NCI-H2029 (cell line): ENCODE measurements at regions not wholly inside any gene's neighbourhood (a gene's known extent, or its start where the extent isn't known, plus 50 kb on each side); places are given as distances from the start of the nearest gene placed in this dataset.

ENCODE experiments used
- DNase-seq: peaks from one replicate; lab custom pipeline; 2025; lab: John Stamatoyannopoulos, UW

DNA sequence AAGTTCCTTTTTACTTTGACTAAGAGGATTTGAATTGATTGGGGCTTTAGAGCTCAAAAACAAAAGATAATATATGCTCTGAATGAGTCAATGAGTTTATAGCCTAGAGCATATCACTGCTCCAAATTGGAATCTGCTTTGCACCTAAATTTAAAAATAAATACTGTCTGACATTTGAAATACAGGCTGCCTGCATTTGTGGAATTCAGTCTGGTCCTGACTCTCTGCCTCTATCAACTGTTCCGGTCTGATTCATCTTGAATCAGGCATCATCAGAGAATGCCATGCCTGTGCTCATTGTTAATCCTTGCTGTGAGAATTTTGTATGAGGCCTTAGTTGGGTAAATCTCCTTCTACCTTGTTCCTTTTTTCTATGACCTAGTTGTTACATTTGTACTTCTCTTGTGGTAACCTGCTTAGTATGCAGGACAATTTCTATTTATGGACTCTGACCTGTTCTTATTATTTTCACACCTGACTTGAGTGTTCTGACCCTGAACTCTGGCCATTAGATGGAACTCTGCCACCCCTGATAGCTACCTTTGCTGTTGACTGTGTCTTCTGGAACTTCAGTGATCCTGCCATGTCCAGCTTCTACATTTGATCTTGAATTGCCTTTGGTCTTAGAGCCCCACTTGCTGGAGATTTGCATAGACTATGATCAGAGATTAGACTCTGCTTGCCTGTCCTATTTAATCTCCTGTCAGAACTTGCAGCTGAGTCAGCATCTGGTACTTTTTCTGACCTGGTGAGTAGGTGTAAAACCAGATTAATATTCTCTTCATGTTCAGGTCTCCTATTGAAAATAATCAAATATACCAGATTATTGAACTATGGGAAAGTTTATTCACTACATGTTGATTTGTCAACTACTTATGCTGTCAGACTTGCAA lies 442.7 kb upstream of the HS3ST5 start:
- no peak for DNase-seq

DNA sequence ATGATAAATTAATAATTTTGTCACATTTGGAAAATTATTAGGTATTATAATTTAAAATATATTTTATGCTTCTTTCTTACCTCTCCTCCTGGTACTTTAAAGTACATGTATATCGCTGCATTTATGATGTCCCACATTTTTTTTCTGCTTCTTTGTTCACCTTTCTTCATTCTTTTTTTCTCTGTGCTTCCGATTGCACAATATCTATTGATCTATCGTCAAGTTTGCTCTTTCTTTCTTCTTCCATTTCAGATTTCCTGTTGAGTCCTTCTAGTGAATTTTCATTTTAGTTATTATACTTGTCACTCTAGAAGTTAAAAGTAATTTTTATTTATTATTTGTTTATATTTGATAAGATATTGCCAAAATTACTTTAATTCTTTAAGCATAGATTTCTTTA lies 441.0 kb upstream of the HS3ST5 start:
- no peak for DNase-seq

DNA sequence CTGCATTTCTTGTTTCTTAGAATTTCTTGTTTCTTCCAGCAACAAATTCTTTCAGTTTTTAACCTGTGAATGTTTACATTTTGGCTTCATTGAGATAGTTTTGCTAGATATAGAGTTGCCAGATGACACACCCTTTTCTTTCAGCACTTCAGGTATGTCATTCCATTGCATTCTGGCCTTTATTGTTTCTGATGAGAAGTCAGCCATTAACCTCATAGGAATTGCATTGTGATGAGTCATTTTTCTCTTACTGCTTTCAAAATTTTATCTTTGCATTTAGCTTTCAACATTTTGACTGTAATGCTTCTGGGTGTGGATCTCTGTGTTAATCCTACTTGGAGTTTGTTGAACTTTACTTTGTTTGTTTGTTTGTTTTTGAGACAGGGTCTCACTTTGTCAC lies 440.3 kb upstream of the HS3ST5 start:
- DNase-seq = no peak

DNA sequence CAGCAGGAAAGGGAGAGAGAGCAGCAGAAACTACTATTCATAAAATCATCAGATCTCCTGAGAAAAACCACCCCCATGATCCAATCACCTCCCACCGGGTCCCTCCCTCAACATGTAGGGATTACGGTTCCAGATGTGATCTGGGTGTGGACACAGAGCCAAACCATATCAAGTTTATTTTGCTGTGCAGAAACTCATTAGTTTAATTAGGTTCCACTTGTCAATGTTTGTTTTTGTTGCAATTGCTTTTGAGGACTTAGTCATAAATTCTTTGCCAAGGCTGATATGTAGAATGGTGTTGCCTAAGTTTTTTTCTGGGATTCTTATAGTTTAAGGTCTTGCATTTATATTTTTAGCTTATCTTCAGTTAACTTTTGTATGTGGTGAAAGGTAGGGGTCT lies 422.0 kb upstream of the HS3ST5 start:
- DNase-seq = no peak

DNA sequence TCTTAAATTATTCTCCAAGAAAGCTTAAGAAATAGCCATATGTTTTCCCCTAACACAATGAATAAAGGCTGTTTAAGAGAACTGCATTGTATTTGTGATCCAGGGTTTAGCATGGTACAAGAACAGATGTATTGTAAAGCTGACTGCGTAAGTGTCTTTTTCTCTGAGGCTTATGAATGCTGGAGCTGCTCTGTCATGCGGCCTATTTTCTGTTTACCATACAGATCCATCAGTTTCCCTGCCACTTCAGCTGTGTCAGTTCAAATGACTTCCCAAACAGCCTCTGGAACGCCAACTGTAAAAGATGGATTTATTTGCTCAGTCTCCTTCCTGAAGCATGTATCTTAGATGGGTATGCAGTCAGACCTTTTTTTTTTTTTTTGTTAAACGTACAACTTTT lies 419.3 kb upstream of the HS3ST5 start:
- DNase-seq = no peak

DNA sequence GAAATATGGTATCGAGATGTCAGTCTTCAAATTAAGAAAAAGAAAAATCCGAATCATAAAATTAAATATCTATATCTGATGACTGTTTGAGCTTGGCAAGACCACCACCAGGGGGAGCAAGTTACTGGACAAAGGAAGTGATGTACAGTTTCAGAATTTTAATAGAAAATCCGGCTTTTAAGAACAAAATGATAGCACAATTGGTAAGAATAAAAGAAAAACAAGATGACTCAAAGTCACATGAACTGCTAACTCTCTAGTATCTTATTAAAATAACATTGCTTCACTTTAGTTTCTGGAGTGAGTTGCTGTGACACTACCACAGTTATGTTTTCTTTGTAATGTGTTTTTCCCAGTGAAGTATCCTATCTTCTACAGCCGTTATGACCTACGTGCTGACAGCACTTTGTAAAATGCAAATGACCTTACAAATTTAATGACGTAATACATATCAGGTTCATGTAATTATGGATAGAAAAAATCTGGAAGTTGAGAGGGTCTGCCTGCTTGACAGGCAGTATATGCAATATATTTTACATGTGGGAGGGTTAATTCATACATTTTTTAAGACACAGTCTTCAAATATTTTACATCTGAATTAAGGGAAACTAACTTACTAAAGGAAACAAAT lies 405.3 kb upstream of the HS3ST5 start:
- DNase-seq = peak; percentile 58

DNA sequence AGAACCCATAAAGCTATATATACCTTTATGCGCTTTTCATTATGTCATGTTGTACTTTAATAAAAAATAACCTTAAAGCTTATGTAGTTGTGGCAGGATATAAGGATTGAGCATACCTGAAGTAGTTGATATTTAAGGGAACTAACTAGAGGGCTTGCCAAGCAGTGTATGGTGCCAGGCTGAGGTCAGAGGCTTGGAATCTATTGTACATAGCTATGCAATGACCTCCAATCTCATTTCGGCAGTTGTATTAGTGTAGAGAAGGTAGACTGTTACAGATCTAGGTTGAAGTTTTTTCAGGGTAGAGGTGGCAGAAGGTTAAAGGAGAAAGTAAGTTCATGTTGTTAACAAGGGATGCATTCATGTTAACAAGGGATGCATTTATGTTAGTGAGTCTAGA lies 397.7 kb upstream of the HS3ST5 start:
- no peak for DNase-seq

DNA sequence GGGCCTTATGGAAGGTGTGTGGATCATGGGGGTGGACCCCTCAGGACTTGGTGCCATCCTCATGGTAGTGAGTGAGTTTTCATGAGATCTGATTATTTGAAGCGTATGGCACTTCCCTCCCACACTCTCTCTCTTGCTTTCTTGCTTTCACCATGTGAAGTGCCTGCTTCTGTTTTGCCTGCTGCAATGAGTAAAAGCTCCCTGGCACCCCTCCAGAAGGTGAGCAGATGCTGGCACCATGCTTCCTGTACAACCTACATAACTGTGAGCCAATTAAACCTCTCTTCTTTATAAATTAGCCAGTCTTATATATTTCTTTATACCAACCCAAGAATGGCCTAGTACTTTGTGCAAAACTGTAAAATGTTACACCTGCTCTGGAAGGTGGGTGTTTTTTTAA lies 396.8 kb upstream of the HS3ST5 start:
- peak; percentile 71 for DNase-seq

DNA sequence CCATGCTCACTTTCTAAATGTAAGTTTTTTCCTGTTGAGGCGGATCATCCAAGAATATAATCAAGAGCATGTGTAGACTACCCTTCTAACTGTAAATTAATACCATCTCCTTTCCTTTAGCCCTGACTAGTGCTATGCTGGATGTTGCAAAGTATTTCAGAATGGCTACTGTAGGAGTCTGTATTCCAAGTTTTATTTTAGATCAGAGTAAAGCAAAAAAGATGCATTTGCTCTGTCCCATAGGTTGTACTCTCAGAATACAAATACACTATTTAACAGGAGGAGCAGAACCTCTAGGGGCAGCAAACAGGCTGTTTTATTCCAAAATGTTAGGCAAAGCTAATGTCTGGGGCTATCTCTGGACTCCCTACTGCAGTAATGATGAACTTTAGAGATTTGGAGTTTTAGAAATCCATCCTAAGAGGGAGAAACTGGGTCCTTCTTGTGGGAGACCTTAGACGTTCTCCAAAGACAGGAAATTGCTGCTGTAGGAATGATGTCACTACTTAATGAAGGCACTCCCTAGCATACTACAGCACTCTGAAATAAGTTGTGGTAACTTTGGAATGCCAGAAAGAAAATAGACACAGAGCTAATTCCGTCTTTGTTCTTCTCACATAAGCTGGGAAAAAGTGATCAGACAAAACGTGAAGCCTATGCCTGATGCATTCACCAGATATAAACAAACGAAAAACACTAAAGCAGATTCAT lies 392.4 kb upstream of the HS3ST5 start:
- DNase-seq = no peak

DNA sequence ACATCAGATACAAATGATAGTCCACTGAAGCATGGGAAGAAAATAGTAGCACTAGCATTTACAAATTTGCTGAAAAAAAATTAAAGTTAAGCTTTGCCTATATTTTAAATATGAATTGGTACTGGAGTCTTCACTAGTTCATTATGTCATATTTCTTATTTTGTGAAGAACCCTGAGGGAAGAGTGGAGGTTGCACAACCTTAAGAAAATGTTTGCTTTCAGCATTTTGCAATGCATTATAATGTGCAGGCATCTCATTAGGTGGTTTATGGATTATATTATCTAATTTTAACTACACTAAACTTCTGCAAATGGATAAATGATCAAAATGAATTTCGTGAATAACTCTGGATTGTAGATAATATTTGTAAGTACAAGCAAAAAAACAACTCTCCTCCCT lies 390.8 kb upstream of the HS3ST5 start:
- DNase-seq = no peak

DNA sequence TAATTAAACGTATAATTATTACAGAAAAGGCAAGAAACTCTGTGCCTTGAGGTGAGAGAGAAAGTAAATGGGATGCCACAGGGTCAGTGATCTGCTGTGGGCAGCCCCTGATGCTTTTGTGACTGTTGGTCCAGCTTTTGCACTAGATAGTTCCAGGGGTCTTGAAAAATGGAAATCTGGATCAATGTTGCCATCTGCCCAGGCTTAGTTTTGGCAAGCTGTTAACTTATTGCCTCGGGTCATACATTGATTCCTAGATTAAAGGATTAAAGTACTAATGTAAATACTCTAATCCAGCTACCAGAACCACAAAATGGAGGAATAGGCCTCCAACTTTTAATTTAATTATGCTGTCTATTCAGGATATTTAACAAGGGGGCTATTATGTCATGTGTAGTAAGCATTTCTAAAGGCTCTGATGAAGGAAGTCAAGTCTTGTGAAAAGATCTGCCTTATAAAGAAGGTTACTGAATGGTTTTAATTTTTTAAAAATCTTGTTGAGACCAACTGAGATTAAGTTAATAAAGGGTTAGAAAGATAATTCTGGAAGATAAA lies 376.0 kb upstream of the HS3ST5 start:
- no peak for DNase-seq

DNA sequence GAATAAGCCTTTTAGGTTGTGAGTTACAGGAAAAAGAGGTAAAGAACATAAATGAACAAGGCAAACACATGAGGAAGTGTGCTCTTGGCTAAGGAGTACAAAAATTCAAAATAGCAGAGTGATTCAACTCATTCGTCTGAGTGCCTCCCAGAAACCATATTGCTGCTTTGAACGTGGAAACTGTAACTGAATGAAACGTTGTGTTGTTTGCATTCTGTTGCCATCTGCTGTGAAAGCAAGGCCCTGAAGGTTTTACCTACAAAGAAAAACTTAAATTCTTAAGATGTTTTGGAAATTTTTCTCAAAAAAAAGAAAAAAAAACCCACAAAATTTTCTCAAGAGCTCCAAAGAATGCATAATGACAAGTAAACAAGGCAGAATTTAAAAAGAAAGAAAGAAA lies 375.4 kb upstream of the HS3ST5 start:
- DNase-seq = no peak

DNA sequence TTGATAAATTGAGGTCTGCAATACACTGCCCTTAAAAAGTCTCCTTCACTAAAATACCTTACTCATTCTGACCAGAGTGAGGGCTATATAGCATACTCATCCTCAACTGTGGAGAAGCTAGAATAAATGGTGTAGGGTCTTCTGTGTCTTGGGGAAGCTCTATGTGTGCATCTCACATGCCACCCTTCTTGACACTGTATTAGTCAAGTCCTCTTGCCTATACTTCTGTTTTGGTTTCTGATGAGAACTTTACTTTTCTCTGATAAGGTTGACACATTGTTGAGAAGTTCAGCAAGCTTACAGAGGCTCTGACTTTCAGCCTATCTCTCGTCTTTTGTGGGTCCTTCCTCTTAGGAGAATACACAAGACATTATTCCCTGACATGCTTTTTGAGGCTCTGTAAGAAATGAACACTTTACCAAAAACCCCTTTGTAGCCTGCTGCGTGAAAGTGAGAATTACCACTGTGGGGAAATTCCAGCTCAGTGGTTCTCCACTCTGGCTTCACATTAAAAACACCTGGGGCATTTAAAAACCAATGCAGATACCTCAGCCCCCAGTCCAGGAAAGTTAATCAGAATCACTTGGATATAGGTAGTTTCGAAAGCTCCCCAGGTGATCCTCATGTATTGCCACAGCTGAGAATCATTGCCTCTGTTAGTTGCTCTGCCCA lies 372.1 kb upstream of the HS3ST5 start:
- DNase-seq = no peak

DNA sequence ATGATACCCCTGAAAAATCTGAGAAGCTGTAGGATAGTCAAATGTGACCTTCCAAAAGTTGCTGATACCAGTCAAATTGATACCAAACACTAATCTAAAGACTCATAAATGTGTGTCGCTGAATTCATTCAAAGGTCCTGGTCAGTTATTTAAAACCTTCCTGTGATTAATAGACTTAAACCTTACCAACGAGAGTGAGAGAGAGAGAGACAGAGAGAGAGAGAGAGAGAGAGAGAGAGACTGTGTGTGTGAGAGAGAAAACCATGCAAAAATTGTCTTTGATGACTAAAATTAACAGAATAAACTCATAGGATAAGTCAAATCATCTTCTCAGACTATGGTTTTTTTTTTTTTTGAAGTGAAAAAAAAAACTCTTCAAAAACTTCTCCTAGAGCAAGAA lies 370.9 kb upstream of the HS3ST5 start:
- no peak for DNase-seq

DNA sequence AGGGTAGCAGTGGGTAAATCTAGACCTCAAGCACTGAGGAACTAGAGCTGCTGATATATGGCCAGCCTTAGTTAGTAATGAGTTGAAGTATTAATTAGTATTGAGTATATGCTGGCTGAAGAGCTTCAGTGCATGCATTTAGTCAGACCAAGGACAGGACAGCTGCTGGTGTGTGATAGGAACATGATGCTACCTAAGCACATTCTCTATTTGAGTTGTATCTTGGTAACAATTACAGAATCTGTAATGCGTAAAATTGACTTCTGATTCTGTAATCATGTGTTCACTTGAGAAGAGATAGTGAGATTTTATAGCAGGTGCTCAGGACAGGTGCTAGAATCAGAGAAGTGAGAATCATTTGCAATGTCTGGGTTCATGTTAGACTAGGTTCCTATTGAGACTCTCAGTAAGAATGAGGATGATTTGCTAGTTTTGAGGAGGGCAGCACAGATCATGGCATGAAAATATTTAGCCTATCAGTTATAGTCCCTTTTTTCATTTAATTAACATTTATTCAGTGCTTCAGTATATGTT lies 369.4 kb upstream of the HS3ST5 start:
- no peak for DNase-seq

DNA sequence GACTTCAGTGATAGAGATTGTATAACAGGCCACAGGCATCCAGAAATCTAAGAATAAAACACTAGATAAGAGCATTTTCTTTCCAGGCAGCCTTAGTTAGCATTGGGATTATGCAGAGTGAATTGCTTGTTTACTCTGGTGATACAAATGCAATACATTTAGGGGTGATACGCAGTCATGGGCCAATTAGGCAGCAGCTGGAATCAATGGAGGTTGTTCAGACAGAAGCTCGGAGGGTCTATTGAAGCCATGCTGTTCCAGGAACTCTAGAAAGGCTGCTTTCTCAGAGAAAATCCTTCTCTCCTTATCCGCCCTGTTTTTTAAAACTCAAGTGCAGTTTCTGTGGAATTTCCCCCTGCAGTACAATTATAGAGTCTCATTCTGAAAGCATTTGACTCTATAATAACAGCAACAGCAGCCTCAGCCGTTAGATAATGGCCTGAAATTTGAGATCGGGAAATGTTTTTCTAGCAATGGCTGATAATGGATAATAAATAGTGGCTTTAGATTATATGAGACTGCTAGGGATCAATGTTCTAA lies 364.3 kb upstream of the HS3ST5 start:
- no peak for DNase-seq

DNA sequence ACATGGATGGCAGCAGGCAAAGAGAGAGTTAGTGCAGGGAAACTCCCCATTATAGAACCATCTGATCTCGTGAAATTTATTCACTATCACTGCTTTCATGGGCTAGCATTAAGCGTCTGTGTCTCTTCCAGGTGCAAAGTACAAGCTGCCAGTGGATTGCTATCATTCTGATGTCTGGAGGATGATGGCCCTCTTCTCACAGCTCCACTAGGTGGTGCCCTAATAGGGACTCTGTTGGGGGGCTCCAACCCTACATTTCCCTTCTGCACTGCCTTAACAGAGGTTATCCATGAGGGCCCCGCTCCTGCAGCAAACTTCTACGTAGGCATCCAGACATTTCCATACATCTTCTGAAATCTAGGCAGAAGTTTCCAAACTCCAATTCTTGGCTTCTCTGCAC lies 347.8 kb upstream of the HS3ST5 start:
- DNase-seq = no peak

DNA sequence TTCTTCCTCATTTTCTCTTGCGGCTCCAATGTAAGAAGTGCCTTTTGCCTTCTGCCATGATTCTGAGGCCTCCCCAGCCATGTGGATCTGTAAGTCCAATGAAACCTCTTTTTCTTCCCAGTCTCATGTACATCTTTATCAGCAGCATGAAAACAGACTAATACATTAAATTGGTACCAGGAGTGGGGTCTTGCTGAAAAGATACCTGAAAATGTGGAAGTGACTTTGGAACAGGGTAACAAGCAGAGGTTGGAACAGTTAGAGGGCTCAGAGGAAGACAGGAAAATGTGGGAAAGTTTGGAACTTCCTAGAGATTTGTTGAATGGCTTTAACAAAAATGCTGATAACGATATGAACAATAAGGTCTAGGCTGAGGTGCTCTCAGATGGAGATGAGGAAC lies 316.7 kb upstream of the HS3ST5 start:
- DNase-seq = no peak

DNA sequence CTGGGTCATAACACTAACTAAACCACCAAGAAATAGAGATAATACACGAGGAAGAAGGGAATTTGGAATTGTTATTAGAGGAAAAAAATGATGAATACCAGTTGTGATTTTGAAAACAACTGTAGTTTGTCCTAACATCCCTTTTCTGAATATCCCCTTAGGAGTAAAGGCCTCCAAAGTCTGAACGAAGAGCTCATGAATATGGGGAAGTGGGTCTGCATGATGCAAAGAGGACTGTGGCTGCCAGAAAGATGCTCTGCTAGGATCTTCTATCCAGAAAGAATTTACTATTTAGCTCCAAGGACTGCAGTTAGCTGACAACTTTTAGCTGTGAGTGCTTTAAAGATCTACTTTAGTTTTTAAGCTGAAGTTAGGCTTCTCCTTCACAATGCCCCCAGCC lies 308.8 kb upstream of the HS3ST5 start:
- DNase-seq = no peak

DNA sequence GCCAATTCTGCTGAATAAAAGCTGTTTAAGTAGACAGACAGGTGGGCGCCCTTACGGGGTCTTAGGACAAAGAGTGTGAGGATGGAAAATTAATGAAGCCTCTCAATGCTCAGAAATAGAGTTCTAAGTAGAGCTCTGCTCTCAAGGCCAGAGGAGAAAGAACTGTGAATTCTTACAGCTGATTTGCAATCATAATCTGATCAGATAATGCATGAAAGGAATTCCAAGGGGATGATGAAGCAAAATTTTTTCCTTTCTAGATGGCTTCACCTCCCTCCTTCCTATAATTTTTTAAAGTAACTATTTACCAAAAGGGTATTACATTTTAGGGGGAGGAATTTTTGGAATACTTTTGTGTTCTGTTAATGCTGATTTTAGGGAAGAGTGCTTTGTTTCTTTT lies 308.1 kb upstream of the HS3ST5 start:
- DNase-seq = no peak

DNA sequence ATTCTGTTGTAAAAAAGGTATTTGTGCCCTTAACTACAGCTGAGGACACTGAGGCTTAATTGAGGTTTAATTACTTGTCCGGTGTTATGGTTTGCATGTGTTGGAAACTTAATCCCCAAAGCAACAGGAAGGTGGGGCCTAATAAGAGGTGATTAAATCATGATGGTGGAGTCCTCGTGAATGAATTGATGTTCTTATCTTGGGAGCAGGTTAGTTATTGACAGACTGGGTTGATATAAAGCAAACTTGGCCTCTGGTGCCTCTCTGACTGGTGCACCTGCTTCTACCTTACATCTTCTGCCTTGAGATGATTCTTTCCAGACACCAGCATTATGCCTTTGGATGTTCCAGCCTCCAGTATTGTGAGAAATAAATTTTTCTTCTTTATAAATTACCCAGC lies 306.5 kb upstream of the HS3ST5 start:
- DNase-seq = no peak

DNA sequence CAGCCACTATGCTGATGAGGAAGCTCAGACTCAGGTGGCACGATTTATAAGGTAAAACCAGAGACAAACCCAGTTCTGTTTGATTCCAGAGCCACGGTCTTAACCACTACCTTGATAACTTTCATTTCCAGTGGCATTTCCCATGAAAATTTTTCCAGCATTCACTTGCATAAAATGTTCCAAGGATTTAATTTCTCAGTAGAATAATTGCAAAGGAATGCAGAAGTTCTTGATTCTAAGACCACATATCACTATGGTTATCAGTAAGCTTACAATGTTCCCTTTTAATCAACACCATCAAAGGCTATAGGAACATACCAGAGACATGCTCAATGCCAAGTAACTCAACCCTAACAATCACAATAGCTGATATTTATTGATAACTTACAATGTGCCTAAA lies 306.0 kb upstream of the HS3ST5 start:
- DNase-seq = no peak
